Thoracic aorta (tissue), 2 donors: ENCODE measurements at regions not wholly inside any gene's neighbourhood (a gene's known extent, or its start where the extent isn't known, plus 50 kb on each side); places are given as distances from the start of the nearest gene placed in this dataset.

Experiments used
- ATAC-seq: fragments of 150-250 bp; one replicate; pipeline ENCODE4 v1.8.0; 2017; ENCODE audit warnings: low read depth; ENCODE audit not compliant: insufficient number of reproducible peaks, low FRiP score
- DNase-seq: peaks from one replicate; pipeline ENCODE4 v3.0.0-alpha.2; 2020; ENCODE audit warnings: low spot score
- H3K27ac ChIP-seq, 2 donors: fragments of 200-600 bp; sonication (generic); 1 replicate in 1 of 2; 2 replicates in 1 of 2; pipeline ENCODE4 v1.5.1; 2016; ENCODE audit warnings: mild to moderate bottlenecking in 2 of 2, moderate library complexity in 2 of 2
- H3K27me3 ChIP-seq: fragments of 200-600 bp; sonication (generic); replicated peaks from 2 replicates; pipeline ENCODE4 v1.6.0; 2016; ENCODE audit warnings: mild to moderate bottlenecking; ENCODE audit not compliant: insufficient read depth
- H3K36me3 ChIP-seq: fragments of 200-600 bp; sonication (generic); one replicate; pipeline ENCODE4 v1.5.1; 2016
- H3K4me1 ChIP-seq, 2 donors: fragments of 200-600 bp; sonication (generic); 1 replicate in 1 of 2; 2 replicates in 1 of 2; pipeline versions ENCODE4 v1.5.1 to v1.6.0; 2016; ENCODE audit warnings: low read depth in 2 of 2, mild to moderate bottlenecking in 1 of 2; ENCODE audit not compliant: control insufficient read depth in 1 of 2
- H3K4me3 ChIP-seq: fragments of 200-600 bp; sonication (generic); 2 replicates; pipeline ENCODE4 v1.5.1; 2016; ENCODE audit warnings: mild to moderate bottlenecking
- H3K9me3 ChIP-seq: fragments of 200-600 bp; sonication (generic); 2 replicates; pipeline ENCODE4 v1.5.1; 2016
- TF ChIP-seq, protein P1 (sequence below): fragments of 200-600 bp; sonication (generic); IDR thresholded peaks from one replicate; pipeline ENCODE4 v1.5.1; 2019; ENCODE audit warnings: antibody characterized with exemption

DNA sequence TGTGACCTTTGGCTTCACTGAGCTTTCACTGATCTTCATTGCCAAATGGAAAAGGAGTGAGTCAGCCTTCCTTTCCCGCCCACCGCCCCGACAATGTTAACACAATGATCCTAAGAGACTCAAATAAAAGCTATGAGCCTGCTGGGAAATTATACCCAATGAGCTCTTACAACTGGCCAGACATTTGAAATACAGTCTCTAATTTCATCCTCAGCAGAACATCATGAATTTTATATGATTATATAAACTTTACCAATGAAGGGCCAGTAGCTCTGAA, 252.5 kb downstream of the SIPA1L2 start:
- no peak for ATAC-seq
- Histone ChIP-seq H3K4me3 (no peak overlapping the region), H3K9me3 (no peaks in the 10 kb centered on the region), H3K4me1 (no peaks in the 10 kb centered on the region), H3K27me3 (no peaks in the 10 kb centered on the region), H3K27ac (no peak overlapping the region), H3K36me3 (no peaks in the 10 kb centered on the region)
- no peak for DNase-seq
- TF ChIP-seq, protein P1, sequence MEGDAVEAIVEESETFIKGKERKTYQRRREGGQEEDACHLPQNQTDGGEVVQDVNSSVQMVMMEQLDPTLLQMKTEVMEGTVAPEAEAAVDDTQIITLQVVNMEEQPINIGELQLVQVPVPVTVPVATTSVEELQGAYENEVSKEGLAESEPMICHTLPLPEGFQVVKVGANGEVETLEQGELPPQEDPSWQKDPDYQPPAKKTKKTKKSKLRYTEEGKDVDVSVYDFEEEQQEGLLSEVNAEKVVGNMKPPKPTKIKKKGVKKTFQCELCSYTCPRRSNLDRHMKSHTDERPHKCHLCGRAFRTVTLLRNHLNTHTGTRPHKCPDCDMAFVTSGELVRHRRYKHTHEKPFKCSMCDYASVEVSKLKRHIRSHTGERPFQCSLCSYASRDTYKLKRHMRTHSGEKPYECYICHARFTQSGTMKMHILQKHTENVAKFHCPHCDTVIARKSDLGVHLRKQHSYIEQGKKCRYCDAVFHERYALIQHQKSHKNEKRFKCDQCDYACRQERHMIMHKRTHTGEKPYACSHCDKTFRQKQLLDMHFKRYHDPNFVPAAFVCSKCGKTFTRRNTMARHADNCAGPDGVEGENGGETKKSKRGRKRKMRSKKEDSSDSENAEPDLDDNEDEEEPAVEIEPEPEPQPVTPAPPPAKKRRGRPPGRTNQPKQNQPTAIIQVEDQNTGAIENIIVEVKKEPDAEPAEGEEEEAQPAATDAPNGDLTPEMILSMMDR: no peak

DNA sequence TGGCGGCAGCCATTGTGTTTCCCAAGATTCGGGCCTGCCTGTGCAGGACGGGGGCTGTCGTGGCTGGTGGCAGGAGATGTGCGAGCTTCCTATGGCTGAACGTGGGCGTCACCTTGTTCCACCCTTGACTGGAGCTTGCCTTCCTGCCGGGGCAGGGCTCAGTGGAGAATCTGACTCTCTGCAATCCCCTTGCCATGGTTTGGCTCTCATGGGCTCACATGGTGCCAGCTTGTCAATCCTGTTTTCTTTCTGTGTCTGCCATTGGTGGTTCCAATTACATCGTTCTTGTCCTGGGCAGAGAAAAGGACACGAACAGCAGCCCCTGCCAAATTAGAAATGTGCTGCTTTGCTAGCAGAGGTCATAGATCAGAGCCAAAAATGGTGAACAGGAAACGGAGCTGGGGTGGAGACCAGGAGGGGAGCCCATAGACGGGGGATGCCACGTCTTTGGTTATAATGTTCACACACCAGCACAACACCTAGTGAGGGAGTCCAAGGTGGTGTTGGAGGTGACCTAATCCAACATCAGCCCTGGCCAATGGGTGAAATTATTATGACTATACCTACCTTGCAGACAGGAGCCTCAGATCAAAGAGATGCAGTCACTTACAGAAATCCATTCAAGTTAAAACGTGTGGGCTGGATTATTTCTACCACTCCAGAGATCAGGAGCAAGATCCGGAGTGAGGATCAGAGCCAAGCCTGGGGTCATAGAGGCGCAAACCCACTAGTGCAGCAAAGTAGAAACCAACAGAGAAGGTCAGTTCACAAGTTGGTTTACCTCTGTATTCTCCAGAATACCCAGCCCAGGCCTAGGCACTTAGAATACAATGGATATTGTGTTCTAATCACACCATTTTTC, 253.1 kb downstream of the SIPA1L2 start:
- TF ChIP-seq, protein P1: no peak
- no peaks in the 10 kb centered on the region for H3K27me3 ChIP-seq
- DNase-seq: no peak

DNA sequence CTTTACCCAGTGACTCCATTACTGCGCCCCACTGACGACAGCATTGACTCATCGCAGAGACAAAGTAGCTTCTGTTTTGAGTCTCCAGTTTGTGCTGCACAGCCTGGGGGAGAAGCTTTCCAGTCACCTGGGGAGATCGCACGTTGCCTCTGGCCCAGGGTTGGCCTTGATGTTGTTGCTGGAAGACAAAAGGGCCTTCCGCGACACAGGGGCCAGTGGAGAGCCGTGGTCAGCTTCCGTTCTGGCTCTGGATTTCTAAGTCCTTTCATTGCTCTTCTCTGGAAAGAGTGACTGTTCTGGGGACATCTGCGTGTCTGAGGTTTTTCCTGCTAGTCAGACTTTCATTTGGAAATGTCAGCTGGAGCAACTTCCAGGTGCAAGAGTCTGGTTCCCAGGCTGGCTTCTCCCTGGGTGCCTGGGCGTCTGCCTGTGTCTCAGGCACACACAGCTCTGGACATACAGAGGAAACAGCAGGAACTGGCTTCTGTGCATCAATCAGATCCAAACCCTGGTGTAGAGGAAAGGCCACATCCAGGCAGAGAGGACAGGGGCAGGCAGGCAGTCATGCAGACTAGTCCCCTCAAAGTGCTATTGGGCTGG, 257.0 kb downstream of the SIPA1L2 start:
- TF ChIP-seq, protein P1: no peak
- ATAC-seq (no peak), DNase-seq (no peak)
- Histone ChIP-seq H3K27ac (no peak overlapping the region), H3K4me1 (no peaks in the 10 kb centered on the region), H3K4me3 (no peak overlapping the region), H3K9me3 (no peaks in the 10 kb centered on the region), H3K36me3 (no peaks in the 10 kb centered on the region), H3K27me3 (no peaks in the 10 kb centered on the region)

More for the DNA sequence above, 253.1 kb downstream of the SIPA1L2 start:
- Histone ChIP-seq H3K9me3 (no peaks in the 10 kb centered on the region), H3K27ac (no peak overlapping the region), H3K4me3 (no peak overlapping the region), H3K36me3 (no peaks in the 10 kb centered on the region), H3K4me1 (no peaks in the 10 kb centered on the region)
- no peak for ATAC-seq

- Histone ChIP-seq H3K27ac (no peak overlapping the region), H3K4me1 (no peaks in the 10 kb centered on the region), H3K36me3 (no peaks in the 10 kb centered on the region), H3K27me3 (no peaks in the 10 kb centered on the region), H3K9me3 (no peaks in the 10 kb centered on the region), H3K4me3 (no peak overlapping the region)
- DNase-seq (no peak), ATAC-seq (no peak)
- TF ChIP-seq, protein P1: no peak
Measured at GRCh38 chr1:232372431-232372830, 257.5 kb downstream of the SIPA1L2 start.

GRCh38 chr1:232369451-232370296, 260.3 kb downstream of the SIPA1L2 start:
- Histone ChIP-seq H3K9me3 (no peaks in the 10 kb centered on the region), H3K4me1 (no peaks in the 10 kb centered on the region), H3K27ac (no peak overlapping the region), H3K4me3 (no peak overlapping the region), H3K27me3 (no peaks in the 10 kb centered on the region), H3K36me3 (no peaks in the 10 kb centered on the region)
- no peak for ATAC-seq
- TF ChIP-seq, protein P1: no peak
- DNase-seq: no peak
